Osteoblast (primary cell): ENCODE measurements at regions not wholly inside any gene's neighbourhood (a gene's known extent, or its start where the extent isn't known, plus 50 kb on each side); places are given as distances from the start of the nearest gene placed in this dataset.
"Not testable (repeated sequence)": the region's sequence is repeated elsewhere in the genome, so short reads cannot be mapped to it uniquely, and the experiment has no call there.

Experiments
- DNase-seq: peaks from one replicate; pipeline ENCODE4 v3.0.0; 2011; ENCODE audit warnings: low spot score, mixed read lengths; ENCODE audit not compliant: insufficient read length; ENCODE audit errors: missing footprints
- H2AFZ ChIP-seq: 2 replicates; pipeline ENCODE4 v1.6.0; 2011; ENCODE audit warnings: mild to moderate bottlenecking, low read length
- H3K27ac ChIP-seq: 2 replicates; pipeline ENCODE4 v1.5.1; 2011; ENCODE audit warnings: mild to moderate bottlenecking, low read depth, low read length, moderate library complexity
- H3K27me3 ChIP-seq: 2 replicates; pipeline ENCODE4 v1.6.0; 2012; ENCODE audit warnings: mild to moderate bottlenecking, control low read depth, inconsistent platforms, low read length, moderate library complexity; ENCODE audit not compliant: insufficient read depth
- H3K36me3 ChIP-seq: 2 replicates; pipeline ENCODE4 v1.5.1; 2011; ENCODE audit warnings: mild to moderate bottlenecking, low read length, control low read depth, moderate library complexity; ENCODE audit not compliant: insufficient read depth
- H3K4me1 ChIP-seq: 2 replicates; pipeline ENCODE4 v1.5.1; 2011; ENCODE audit warnings: mild to moderate bottlenecking, low read length, control low read depth, moderate library complexity; ENCODE audit not compliant: insufficient read depth
- H3K4me2 ChIP-seq: 2 replicates; pipeline ENCODE4 v1.6.0; 2011; ENCODE audit warnings: mild to moderate bottlenecking, low read length; ENCODE audit not compliant: insufficient read depth
- H3K4me3 ChIP-seq: fragments of 200-600 bp; sonication (generic); 3 replicates; pipeline ENCODE4 v1.5.1; 2012; ENCODE audit warnings: mild to moderate bottlenecking, low read length, inconsistent platforms; ENCODE audit not compliant: insufficient read depth
- H3K79me2 ChIP-seq: 2 replicates; pipeline ENCODE4 v1.6.0; 2012; ENCODE audit warnings: mild to moderate bottlenecking, low read length, control low read depth, inconsistent platforms; ENCODE audit not compliant: insufficient read depth
- H3K9me3 ChIP-seq: 2 replicates; pipeline ENCODE4 v1.5.1; 2011; ENCODE audit warnings: low read depth, low read length, control low read depth
- H4K20me1 ChIP-seq: 2 replicates; pipeline ENCODE4 v1.6.0; 2012; ENCODE audit warnings: mild to moderate bottlenecking, low read length, control low read depth; ENCODE audit not compliant: insufficient read depth
- CTCF ChIP-seq: IDR thresholded peaks from 2 replicates; pipeline ENCODE4 v1.5.1; 2011; ENCODE audit warnings: mild to moderate bottlenecking, low read depth, low read length, moderate library complexity; ENCODE audit errors: extremely low read depth

GRCh38 chr4:36609661-36610060 lies 328.2 kb downstream of the DTHD1 start:
- TF ChIP-seq CTCF: no peak
- H3K4me3 ChIP-seq: no peak overlapping the region
- no peak overlapping the region for H2AFZ ChIP-seq
- H3K36me3 ChIP-seq: no peaks in the 10 kb centered on the region
- H3K9me3 ChIP-seq: no peaks in the 10 kb centered on the region
- H3K27me3 ChIP-seq: no peaks in the 10 kb centered on the region
- no peak for DNase-seq
- H4K20me1 ChIP-seq: no peaks in the 10 kb centered on the region
- no peak overlapping the region for H3K27ac ChIP-seq
- no peaks in the 10 kb centered on the region for H3K4me1 ChIP-seq
- no peak overlapping the region for H3K4me2 ChIP-seq
- H3K79me2 ChIP-seq: no peaks in the 10 kb centered on the region

GRCh38 chr4:36610628-36611027 lies 329.2 kb downstream of the DTHD1 start:
- no peaks in the 10 kb centered on the region for H3K79me2 ChIP-seq
- H3K4me2 ChIP-seq: no peak overlapping the region
- no peak overlapping the region for H3K4me3 ChIP-seq
- H3K27ac ChIP-seq: no peak overlapping the region
- no peaks in the 10 kb centered on the region for H3K36me3 ChIP-seq
- no peaks in the 10 kb centered on the region for H3K9me3 ChIP-seq
- no peaks in the 10 kb centered on the region for H3K27me3 ChIP-seq
- H3K4me1 ChIP-seq: no peaks in the 10 kb centered on the region
- no peak overlapping the region for H2AFZ ChIP-seq
- TF ChIP-seq CTCF: no peak
- DNase-seq: no peak
- H4K20me1 ChIP-seq: no peaks in the 10 kb centered on the region

- not testable (repeated sequence) for DNase-seq, H3K4me1 ChIP-seq, H3K9me3 ChIP-seq, H3K4me2 ChIP-seq, H2AFZ ChIP-seq, H3K36me3 ChIP-seq, H3K79me2 ChIP-seq, H3K27me3 ChIP-seq, H3K27ac ChIP-seq, H4K20me1 ChIP-seq, H3K4me3 ChIP-seq
These were observed 331.7 kb downstream of the DTHD1 start for GRCh38 chr4:36613142-36613541.

- no peaks in the 10 kb centered on the region for H3K4me1 ChIP-seq
- no peaks in the 10 kb centered on the region for H3K9me3 ChIP-seq
- H3K79me2 ChIP-seq: no peaks in the 10 kb centered on the region
- H3K36me3 ChIP-seq: no peaks in the 10 kb centered on the region
- no peak overlapping the region for H2AFZ ChIP-seq
- no peak overlapping the region for H3K4me3 ChIP-seq
- no peak overlapping the region for H3K4me2 ChIP-seq
- H3K27me3 ChIP-seq: no peaks in the 10 kb centered on the region
- H3K27ac ChIP-seq: no peak overlapping the region
- no peak for TF ChIP-seq CTCF
- H4K20me1 ChIP-seq: no peaks in the 10 kb centered on the region
- DNase-seq: no peak
These were observed 332.6 kb downstream of the DTHD1 start for GRCh38 chr4:36614011-36614410.

GRCh38 chr4:36618102-36618501 lies 336.7 kb downstream of the DTHD1 start:
- Histone ChIP-seq H3K9me3 (no peaks in the 10 kb centered on the region), H4K20me1 (no peaks in the 10 kb centered on the region), H3K4me3 (no peak overlapping the region), H3K27ac (no peak overlapping the region), H3K4me1 (no peaks in the 10 kb centered on the region), H2AFZ (no peak overlapping the region), H3K36me3 (no peaks in the 10 kb centered on the region), H3K79me2 (no peaks in the 10 kb centered on the region), H3K4me2 (no peak overlapping the region), H3K27me3 (no peaks in the 10 kb centered on the region)
- DNase-seq: no peak
- TF ChIP-seq CTCF: no peak
